ENCODE measurements at regions not wholly inside any gene's neighbourhood (a gene's known extent, or its start where the extent isn't known, plus 50 kb on each side); places are given as distances from the start of the nearest gene placed in this dataset.

- TF ChIP-seq CTCF (IDR thresholded peaks at IDR 0.05) (no peak), POLR2A (IDR thresholded peaks at IDR 0.05) (no peak), EP300 (IDR thresholded peaks at IDR 0.05) (no peak), POLR2AphosphoS5 (IDR thresholded peaks at IDR 0.05) (no peak)
Observed at GRCh38 chr6:106823058-106823457, 151.5 kb downstream of the CD24 start.
